Dedifferentiated amniotic fluid mesenchymal stem cell (primary cell): ENCODE measurements at regions not wholly inside any gene's neighbourhood (a gene's known extent, or its start where the extent isn't known, plus 50 kb on each side); places are given as distances from the start of the nearest gene placed in this dataset.

ENCODE experiments used
- DNase-seq: peaks from one replicate; pipeline ENCODE4 v3.0.0-alpha.2; 2016; ENCODE audit errors: extremely low spot score

- DNase-seq = no peak
These were observed 184.4 kb upstream of the DYNLRB2 start for GRCh38 chr16:80356365-80356764.

- DNase-seq = no peak
These were observed 185.5 kb upstream of the DYNLRB2 start for GRCh38 chr16:80355335-80355734.

- no peak for DNase-seq
These were observed 190.7 kb upstream of the DYNLRB2 start for GRCh38 chr16:80350061-80350460.

GRCh38 chr16:80347900-80348299, 192.9 kb upstream of the DYNLRB2 start:
- no peak for DNase-seq

GRCh38 chr16:80347002-80347401, 193.8 kb upstream of the DYNLRB2 start:
- DNase-seq = no peak

- DNase-seq = peak; percentile 50
These were observed 194.6 kb upstream of the DYNLRB2 start for GRCh38 chr16:80346111-80346632.

GRCh38 chr16:80345701-80346100, 195.1 kb upstream of the DYNLRB2 start:
- no peak for DNase-seq

GRCh38 chr16:80344570-80344969, 196.2 kb upstream of the DYNLRB2 start:
- DNase-seq = no peak

GRCh38 chr16:80341263-80341662, 199.5 kb upstream of the DYNLRB2 start:
- DNase-seq = no peak

GRCh38 chr16:80337786-80338185, 203.0 kb upstream of the DYNLRB2 start:
- no peak for DNase-seq

- DNase-seq = no peak
These were observed 210.0 kb upstream of the DYNLRB2 start for GRCh38 chr16:80330803-80331202.

- no peak for DNase-seq
These were observed 210.6 kb upstream of the DYNLRB2 start for GRCh38 chr16:80330150-80330549.

GRCh38 chr16:80327740-80328139, 213.1 kb upstream of the DYNLRB2 start:
- no peak for DNase-seq

- DNase-seq = no peak
These were observed 216.4 kb upstream of the DYNLRB2 start for GRCh38 chr16:80324371-80324770.

GRCh38 chr16:80323808-80324195, 217.0 kb upstream of the DYNLRB2 start:
- no peak for DNase-seq

- no peak for DNase-seq
These were observed 217.5 kb upstream of the DYNLRB2 start for GRCh38 chr16:80323187-80323807.

- no peak for DNase-seq
These were observed 221.6 kb upstream of the DYNLRB2 start for GRCh38 chr16:80319181-80319580.

GRCh38 chr16:80318107-80318506, 222.7 kb upstream of the DYNLRB2 start:
- DNase-seq = no peak

- no peak for DNase-seq
These were observed 223.2 kb upstream of the DYNLRB2 start for GRCh38 chr16:80317599-80318037.

- DNase-seq = no peak
These were observed 223.7 kb upstream of the DYNLRB2 start for GRCh38 chr16:80317116-80317515.

- DNase-seq = no peak
These were observed 226.8 kb upstream of the DYNLRB2 start for GRCh38 chr16:80314042-80314441.

GRCh38 chr16:80309178-80309577, 231.6 kb upstream of the DYNLRB2 start:
- DNase-seq = no peak

- no peak for DNase-seq
These were observed 235.4 kb upstream of the DYNLRB2 start for GRCh38 chr16:80305410-80305809.

- no peak for DNase-seq
These were observed 237.1 kb upstream of the DYNLRB2 start for GRCh38 chr16:80303691-80304090.
